GM23248 (cell line): ENCODE measurements at regions not wholly inside any gene's neighbourhood (a gene's known extent, or its start where the extent isn't known, plus 50 kb on each side); places are given as distances from the start of the nearest gene placed in this dataset.

Source experiments
- EZH2 ChIP-seq: fragments of 200-600 bp; sonication (generic); IDR thresholded peaks from 2 replicates; pipeline ENCODE4 v1.6.1; 2018; ENCODE audit warnings: antibody characterized with exemption, mild to moderate bottlenecking; ENCODE audit not compliant: insufficient read depth, poor library complexity, severe bottlenecking
- EZH2phosphoT487 ChIP-seq: fragments of 200-600 bp; sonication (generic); IDR thresholded peaks from 2 replicates; pipeline ENCODE4 v1.6.1; 2018; ENCODE audit warnings: antibody characterized with exemption, moderate library complexity, mild to moderate bottlenecking, low read depth; ENCODE audit not compliant: insufficient read depth

DNA sequence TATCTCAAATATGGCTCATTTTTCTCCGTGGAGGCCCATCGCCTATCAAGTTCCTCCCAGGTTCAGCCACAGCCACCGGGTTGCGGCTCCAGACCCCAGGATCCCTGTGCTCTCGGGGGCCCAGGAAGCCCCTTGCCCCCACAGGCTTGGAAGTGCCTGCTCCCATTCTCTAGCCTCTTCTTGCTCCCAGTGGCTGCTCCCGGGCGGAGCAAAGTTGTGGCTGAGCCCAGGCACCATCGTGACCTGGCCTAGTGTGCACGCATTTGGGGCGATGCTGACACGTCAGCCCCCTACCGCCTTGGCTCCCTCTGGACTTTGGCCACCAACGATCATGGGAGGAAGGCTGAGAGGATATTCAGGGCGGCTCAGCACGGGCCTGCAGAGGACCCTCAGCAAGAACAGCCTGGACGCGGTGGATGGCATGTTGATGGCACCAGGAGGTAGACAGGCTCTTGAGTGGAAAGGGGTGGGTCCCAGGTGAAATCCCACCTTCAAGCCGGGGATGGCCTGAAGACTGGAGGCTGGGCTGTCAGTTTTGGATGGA lies 419.4 kb upstream of the AGA start:
- TF ChIP-seq EZH2, result no peak
- no peak for TF ChIP-seq EZH2phosphoT487
